ENCODE measurements at regions not wholly inside any gene's neighbourhood (a gene's known extent, or its start where the extent isn't known, plus 50 kb on each side); places are given as distances from the start of the nearest gene placed in this dataset.

- H4K20me1 ChIP-seq (ENCODE audit: control insufficient read depth, insufficient read depth), result no peaks in the 10 kb centered on the region
- CTCF ChIA-PET, result no interaction called here
- intact Hi-C loops (cut with micrococcal nuclease; ENCODE audit: unreplicated experiment), result no loop called here
- in situ Hi-C loops (cut with MboI), result no loop called here
- H3K4me3 ChIP-seq, result no peak overlapping the region
- RAD21 ChIA-PET (ENCODE audit: unreplicated experiment), result no interaction called here
- no peak for ATAC-seq
- DNase-seq (ENCODE audit: low read depth, low spot score), result no peak
- TF ChIP-seq FOS (IDR thresholded peaks at IDR 0.05; ENCODE audit: borderline replicate concordance, extremely low read depth, insufficient read length), result no peak
- no peak for TF ChIP-seq ZBED1 (IDR thresholded peaks at IDR 0.05; ENCODE audit: borderline replicate concordance)
- no peak for TF ChIP-seq NFYB (IDR thresholded peaks at IDR 0.05; ENCODE audit: insufficient read depth, low read depth, low read length)
- no peak for TF ChIP-seq CBX5 (IDR thresholded peaks at IDR 0.05; ENCODE audit: low read depth)
- TF ChIP-seq POU2F2 (IDR thresholded peaks at IDR 0.05; ENCODE audit: borderline replicate concordance, low read depth, low read length), result no peak
- TF ChIP-seq CEBPB (IDR thresholded peaks at IDR 0.05; ENCODE audit: borderline replicate concordance in 1 of 2, low read depth in 2 of 2, low read length in 2 of 2), result no peak
- no peak for TF ChIP-seq GABPA (IDR thresholded peaks at IDR 0.05; ENCODE audit: low read depth)
- no peak for TF ChIP-seq NR2C1 (IDR thresholded peaks at IDR 0.05)
- no peak for TF ChIP-seq POLR2AphosphoS2 (IDR thresholded peaks at IDR 0.05; ENCODE audit: low read depth, low read length)
- no peak for TF ChIP-seq CBFB (IDR thresholded peaks at IDR 0.05; ENCODE audit: low read depth)
- TF ChIP-seq SIX5 (IDR thresholded peaks at IDR 0.05; ENCODE audit: low read depth, low read length, severe bottlenecking), result no peak
- TF ChIP-seq SIN3A (IDR thresholded peaks at IDR 0.05; ENCODE audit: low read depth, low read length), result no peak
- TF ChIP-seq EZH2 (IDR thresholded peaks at IDR 0.05; ENCODE audit: borderline replicate concordance, control insufficient read depth, low read depth, low read length), result no peak
- no peak for TF ChIP-seq YY1 (IDR thresholded peaks at IDR 0.05; ENCODE audit: low read depth, low read length)
- no peak for TF ChIP-seq E4F1 (IDR thresholded peaks at IDR 0.05; ENCODE audit: borderline replicate concordance, partially characterized antibody)
- TF ChIP-seq MYB (IDR thresholded peaks at IDR 0.05; ENCODE audit: borderline replicate concordance, low read depth, low read length), result no peak
- no peaks in the 10 kb centered on the region for H3K4me1 ChIP-seq (ENCODE audit: control insufficient read depth, insufficient read depth, low read length)
- H3K9ac ChIP-seq (ENCODE audit: control insufficient read depth, insufficient read depth, low read length), result no peak overlapping the region
- H3K4me2 ChIP-seq (ENCODE audit: control insufficient read depth, insufficient read depth), result no peak overlapping the region
- WGBS (ENCODE audit: insufficient coverage, insufficient replicate concordance, low lambda C conversion rate, missing lambda C conversion rate), result 25% methylated on average over 3 of the region's 3 CpGs
- FAIRE-seq, result no peak
- no peak overlapping the region for H2AFZ ChIP-seq (ENCODE audit: control insufficient read depth, low read depth, low read length)
- no peaks in the 10 kb centered on the region for H3K27me3 ChIP-seq (replicated peaks in 1 of 2; ENCODE audit: control insufficient read depth in 2 of 2, insufficient read depth in 2 of 2, low read length in 1 of 2)
- no peaks in the 10 kb centered on the region for H3K9me3 ChIP-seq (replicated peaks; ENCODE audit: control insufficient read depth, insufficient read depth, low read length)
- H3K36me3 ChIP-seq (ENCODE audit: control insufficient read depth in 2 of 2, insufficient read depth in 2 of 2, low read length in 1 of 2), result no peaks in the 10 kb centered on the region
- H3K27ac ChIP-seq (ENCODE audit: control insufficient read depth, insufficient read depth), result no peak overlapping the region
- no peaks in the 10 kb centered on the region for H3K79me2 ChIP-seq (ENCODE audit: control insufficient read depth, insufficient read depth, low read length)
- no TSS peak for BruUV-seq (replicated peaks)
- SMC1A ChIA-PET (ENCODE audit: uncharacterized antibody, unreplicated experiment), result no interaction called here
- POLR2A ChIA-PET, result no interaction called here
Observed at GRCh38 chr3:88703501-88704059, 403.8 kb upstream of the EPHA3 start.

Measured in GM12878 (cell line).